Choroid plexus epithelial cell (primary cell): ENCODE measurements at regions not wholly inside any gene's neighbourhood (a gene's known extent, or its start where the extent isn't known, plus 50 kb on each side); places are given as distances from the start of the nearest gene placed in this dataset.
"Not testable (repeated sequence)": the region's sequence is repeated elsewhere in the genome, so short reads cannot be mapped to it uniquely, and the experiment has no call there.

Source experiments
- DNase-seq: peaks from one replicate; pipeline ENCODE4 v3.0.0-alpha.2; 2010; ENCODE audit warnings: low read depth
- H3K4me3 ChIP-seq: 2 replicates; pipeline ENCODE4 v1.5.1; 2011; ENCODE audit warnings: low read depth, mild to moderate bottlenecking, control low read depth, low read length, moderate library complexity
- CTCF ChIP-seq: conservative IDR thresholded peaks from 2 replicates; pipeline ENCODE4 v1.5.1; 2011; ENCODE audit warnings: low read depth, mild to moderate bottlenecking, control low read depth, inconsistent platforms, low read length, moderate library complexity

DNA sequence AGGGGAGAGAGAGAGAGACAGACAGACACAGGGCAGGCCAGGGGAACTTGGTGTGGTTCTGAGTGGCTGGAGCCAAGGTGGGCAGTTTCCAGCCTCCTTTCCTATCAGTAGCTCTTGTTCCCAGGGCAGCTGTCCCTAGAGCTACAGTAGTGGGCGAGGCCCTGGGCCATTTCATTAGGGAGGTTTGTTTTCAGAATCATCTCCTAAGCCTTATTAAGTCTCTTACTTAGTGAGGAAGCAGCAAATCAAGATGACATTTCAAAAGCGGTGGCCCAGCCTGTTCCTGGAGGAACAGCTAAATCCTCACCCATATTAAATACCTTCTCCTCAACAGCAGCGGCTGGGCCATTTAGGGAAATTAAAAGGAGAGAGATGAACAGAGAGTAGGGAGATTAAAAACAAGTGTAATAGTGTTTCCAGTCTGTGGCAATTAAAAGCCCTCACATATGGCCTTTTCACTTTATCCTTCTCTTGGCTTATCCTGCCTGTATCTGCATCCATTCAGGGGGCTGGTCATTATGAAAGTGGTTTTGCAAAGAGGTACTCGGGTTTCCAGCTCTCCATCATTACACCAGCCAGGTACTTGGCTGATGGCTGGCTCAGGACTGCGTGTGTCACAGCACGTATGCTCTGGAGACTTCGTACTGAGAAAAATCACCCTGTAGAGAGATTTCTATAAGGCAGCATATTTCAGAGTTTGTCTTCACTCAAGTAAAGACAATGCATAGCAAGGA lies 91.9 kb upstream of the PRR23C start:
- H3K4me3 ChIP-seq, result no peak overlapping the region
- DNase-seq, result no peak
- TF ChIP-seq CTCF, result no peak

DNA sequence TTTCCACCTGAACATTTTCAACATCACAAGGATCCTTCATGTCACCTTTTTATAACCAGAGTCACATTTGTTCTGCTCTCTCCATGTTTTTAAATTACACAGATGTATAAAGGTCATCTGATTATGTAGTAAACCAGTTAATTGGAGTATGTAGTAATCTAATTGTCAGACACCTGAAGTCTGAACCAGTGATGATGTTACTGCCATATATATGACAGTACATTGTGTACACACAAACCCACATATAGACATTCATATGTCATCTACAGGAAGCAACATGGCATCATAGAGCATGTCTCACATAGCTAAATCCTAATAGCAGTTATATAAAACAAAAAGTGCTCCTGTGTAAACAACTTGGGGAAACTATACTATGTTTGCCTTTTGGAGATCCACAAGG lies 95.9 kb upstream of the PRR23C start:
- no peak for DNase-seq
- TF ChIP-seq CTCF, result no peak
- H3K4me3 ChIP-seq, result no peak overlapping the region

- not testable (repeated sequence) for DNase-seq, H3K4me3 ChIP-seq
These were observed 101.3 kb upstream of the PRR23C start for GRCh38 chr3:139145980-139146379.

GRCh38 chr3:139151530-139151929 lies 106.8 kb upstream of the PRR23C start:
- no peak for TF ChIP-seq CTCF
- no peak for DNase-seq
- H3K4me3 ChIP-seq, result no peak overlapping the region

- not testable (repeated sequence) for DNase-seq, H3K4me3 ChIP-seq
These were observed 108.7 kb upstream of the PRR23C start for GRCh38 chr3:139153434-139153833.

GRCh38 chr3:139157161-139157932 lies 112.7 kb upstream of the PRR23C start:
- no peak for TF ChIP-seq CTCF
- no peak for DNase-seq
- H3K4me3 ChIP-seq, result no peak overlapping the region

DNA sequence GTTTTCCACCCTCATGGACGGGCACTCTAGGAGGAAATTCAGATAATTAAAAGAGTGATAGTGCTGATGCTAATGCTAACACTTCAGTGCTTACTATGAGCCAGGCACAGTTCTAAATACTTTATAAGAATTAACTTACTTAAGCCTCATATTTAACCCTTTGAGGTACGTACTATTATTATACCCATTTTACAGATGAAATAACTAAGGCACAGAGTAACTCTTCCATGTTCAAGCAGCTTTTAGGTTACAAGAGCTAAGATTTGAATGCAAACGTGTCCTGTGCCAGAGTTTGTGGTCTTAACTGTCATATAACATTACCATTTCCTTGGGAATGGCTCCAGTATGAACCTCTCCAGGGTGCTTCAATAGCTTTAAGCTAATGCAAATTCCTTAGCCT lies 114.7 kb upstream of the PRR23C start:
- no peak overlapping the region for H3K4me3 ChIP-seq
- no peak for DNase-seq
- TF ChIP-seq CTCF, result no peak
